GM10248 (cell line): ENCODE measurements at regions not wholly inside any gene's neighbourhood (a gene's known extent, or its start where the extent isn't known, plus 50 kb on each side); places are given as distances from the start of the nearest gene placed in this dataset.

Experiments
- CTCF ChIA-PET: fragments of 300-600 bp; sonication (Branson Sonifier 250); formaldehyde crosslinking; extraction: SDS; loops from one replicate; lab custom pipeline; 2021; ENCODE audit warnings: antibody characterized with exemption; lab: Yijun Ruan, JAX
- POLR2A ChIA-PET: fragments of 350-650 bp; sonication (Branson Sonifier 250); formaldehyde crosslinking; extraction: SDS; loops from one replicate; lab custom pipeline; 2020; ENCODE audit warnings: antibody characterized with exemption; lab: Yijun Ruan, JAX
- DNase-seq: peaks from one replicate; pipeline ENCODE4 v3.0.0; 2012; ENCODE audit errors: extremely low spot score
- TF ChIP-seq, protein P1 (sequence below): IDR thresholded peaks from 2 replicates; pipeline ENCODE4 v1.5.1; 2012; ENCODE audit warnings: mild to moderate bottlenecking, low read depth; ENCODE audit errors: extremely low read depth, missing control alignments, control extremely low read depth

DNA sequence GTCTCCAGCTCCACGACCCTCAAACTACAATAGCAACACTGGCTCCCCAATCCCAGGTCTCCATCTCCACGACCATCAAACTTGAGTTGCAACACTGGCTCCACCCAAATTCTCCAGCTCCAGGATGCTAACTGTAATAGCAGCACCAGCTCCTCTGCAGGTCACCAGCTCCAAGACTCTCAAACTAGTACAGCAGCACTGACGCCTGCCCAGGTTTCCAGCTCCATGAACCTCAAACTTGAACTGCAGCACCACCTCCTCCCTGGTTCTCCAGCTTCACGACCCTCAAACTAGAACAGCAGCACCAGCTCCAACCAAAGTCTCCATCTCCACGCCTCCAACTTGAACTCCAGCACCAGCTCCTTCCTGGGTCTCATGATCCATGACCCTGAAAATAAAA lies 353.8 kb downstream of the PREX1 start:
- ChIA-PET POLR2A (no interaction called here), CTCF (interaction anchor here (1.1 to 4.1 kb wide), 6 partner anchors 9 to 810 kb away, joined by 3 to 17 read pairs (median 6); no protein-coding TSS in a partner anchor)
- TF ChIP-seq, protein P1, sequence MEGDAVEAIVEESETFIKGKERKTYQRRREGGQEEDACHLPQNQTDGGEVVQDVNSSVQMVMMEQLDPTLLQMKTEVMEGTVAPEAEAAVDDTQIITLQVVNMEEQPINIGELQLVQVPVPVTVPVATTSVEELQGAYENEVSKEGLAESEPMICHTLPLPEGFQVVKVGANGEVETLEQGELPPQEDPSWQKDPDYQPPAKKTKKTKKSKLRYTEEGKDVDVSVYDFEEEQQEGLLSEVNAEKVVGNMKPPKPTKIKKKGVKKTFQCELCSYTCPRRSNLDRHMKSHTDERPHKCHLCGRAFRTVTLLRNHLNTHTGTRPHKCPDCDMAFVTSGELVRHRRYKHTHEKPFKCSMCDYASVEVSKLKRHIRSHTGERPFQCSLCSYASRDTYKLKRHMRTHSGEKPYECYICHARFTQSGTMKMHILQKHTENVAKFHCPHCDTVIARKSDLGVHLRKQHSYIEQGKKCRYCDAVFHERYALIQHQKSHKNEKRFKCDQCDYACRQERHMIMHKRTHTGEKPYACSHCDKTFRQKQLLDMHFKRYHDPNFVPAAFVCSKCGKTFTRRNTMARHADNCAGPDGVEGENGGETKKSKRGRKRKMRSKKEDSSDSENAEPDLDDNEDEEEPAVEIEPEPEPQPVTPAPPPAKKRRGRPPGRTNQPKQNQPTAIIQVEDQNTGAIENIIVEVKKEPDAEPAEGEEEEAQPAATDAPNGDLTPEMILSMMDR, result no peak
- DNase-seq, result no peak

DNA sequence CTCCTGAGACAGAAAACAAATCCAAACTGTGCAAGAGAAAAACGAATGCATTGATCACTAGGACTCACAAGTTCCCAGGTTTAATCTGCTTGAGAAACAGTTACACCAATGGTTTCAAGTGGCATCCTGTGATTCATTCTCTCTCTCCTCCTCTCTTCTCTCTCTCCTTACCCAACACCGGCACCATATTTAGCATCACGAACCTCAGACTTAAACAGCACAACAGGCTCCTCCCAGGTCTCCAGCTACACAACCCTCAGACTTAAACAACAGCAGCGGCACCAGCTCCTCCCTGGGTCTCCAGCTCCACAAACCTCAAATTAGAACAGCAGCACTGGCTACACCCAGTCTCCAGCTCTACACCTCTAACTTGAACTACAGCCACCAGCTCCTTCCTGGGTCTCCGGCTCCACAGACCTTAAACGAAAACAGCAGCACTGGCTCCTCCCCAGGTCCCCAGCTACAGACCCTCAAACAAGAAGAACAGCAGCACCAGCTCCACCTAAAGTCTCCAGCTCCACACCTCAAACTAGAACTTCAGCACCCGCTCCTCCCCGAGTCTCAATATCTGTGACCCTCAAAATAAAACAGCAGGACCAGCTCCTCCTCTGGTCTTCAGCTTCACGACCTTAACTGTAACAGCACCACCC lies 355.9 kb downstream of the PREX1 start:
- CTCF ChIA-PET, result interaction anchor here (1.0 to 2.7 kb wide), 4 partner anchors 8 to 149 kb away, joined by 3 to 13 read pairs (median 6); no protein-coding TSS in a partner anchor
- DNase-seq, result no peak
- POLR2A ChIA-PET, result no interaction called here
- TF ChIP-seq, protein P1, result no peak

DNA sequence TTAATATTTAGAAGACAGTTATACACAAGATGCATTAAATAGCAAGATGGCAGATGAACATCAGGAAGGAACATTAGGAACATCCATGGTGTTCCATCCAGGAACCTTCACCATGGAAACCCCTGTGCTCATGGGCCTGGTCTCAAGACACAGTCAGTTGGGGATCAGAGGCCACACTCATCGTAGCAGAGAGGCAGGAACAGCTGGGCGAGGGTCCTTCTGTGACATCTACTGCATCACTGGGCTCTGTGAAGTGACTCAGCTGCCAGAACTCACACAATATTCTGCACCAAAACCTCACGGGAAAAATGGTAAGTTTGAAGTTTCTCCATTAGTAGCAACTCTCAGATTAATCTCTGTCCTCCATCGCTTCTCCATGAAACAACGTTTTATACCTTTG lies 356.6 kb downstream of the PREX1 start:
- DNase-seq, result no peak
- POLR2A ChIA-PET, result no interaction called here
- TF ChIP-seq, protein P1, result no peak
- CTCF ChIA-PET, result interaction anchor here (1.0 to 2.6 kb wide), 2 partner anchors 10 to 149 kb away, joined by 3 to 13 read pairs; no protein-coding TSS in a partner anchor

DNA sequence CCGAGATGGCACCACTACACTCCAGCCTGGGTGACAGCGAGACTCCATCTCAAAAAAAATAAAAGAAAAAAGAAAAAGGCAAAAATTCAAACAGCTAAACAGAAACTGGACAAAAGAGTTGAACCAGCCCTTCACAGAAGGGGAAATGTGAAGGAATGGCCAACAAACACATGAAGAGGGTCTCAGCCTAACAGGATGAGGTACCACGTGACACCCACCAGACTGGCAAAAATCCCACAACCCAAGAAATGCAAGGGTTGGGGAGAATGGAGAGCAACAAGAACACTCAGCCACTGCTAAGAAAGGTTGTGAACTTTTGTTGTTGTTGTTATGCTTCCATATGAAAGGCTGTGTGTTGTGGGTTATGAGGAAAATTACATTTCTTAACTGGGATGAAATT lies 357.7 kb downstream of the PREX1 start:
- CTCF ChIA-PET, result no interaction called here
- POLR2A ChIA-PET, result no interaction called here
- TF ChIP-seq, protein P1, result no peak
- no peak for DNase-seq

DNA sequence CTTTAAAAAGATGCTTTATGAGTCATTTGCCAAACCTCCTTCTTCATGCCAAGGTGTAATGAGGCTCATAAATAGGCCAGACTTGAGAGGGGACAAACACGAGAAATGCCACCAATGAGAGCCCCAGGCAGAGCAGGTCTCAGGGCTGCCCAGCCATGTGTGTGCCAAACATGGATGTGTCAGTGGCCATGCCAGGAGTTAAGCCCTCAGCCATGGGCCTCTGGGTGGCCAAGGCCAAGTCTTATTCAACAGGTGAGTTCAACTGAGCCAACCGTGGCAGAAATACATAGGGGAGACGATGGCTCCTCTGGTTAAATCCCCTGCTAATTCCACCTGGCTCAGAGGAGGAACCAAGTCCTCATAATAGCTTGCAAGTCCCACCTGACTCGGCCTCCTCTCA lies 358.8 kb downstream of the PREX1 start:
- TF ChIP-seq, protein P1, result no peak
- no peak for DNase-seq
- POLR2A ChIA-PET, result no interaction called here
- CTCF ChIA-PET, result interaction anchor here (1.8 kb wide), 1 partner anchor 9 kb away, joined by 5 read pairs; no protein-coding TSS in a partner anchor

DNA sequence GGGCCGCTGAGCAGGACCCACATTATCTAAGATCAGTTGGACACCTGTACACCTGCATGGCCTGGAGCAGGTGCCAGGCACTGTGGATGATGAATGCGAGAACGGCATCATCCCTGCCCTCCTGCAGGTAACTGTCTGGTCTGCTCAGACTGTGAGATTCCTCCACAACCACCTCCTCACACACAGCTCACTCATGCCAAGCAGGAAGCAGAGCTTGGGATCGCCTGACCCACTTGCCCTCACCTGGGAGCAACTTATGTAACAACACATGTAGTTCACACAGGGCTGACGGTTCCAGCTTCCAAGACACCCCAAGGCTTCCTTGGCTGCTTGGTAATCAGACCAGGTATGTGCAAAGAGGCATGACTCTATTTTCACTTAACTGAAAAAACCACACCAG lies 359.2 kb downstream of the PREX1 start:
- TF ChIP-seq, protein P1, result no peak
- ChIA-PET POLR2A (no interaction called here), CTCF (interaction anchor here (1.8 kb wide), 1 partner anchor 10 kb away, joined by 5 read pairs; no protein-coding TSS in a partner anchor)
- DNase-seq, result no peak
